ENCODE measurements at regions not wholly inside any gene's neighbourhood (a gene's known extent, or its start where the extent isn't known, plus 50 kb on each side); places are given as distances from the start of the nearest gene placed in this dataset.

DNA sequence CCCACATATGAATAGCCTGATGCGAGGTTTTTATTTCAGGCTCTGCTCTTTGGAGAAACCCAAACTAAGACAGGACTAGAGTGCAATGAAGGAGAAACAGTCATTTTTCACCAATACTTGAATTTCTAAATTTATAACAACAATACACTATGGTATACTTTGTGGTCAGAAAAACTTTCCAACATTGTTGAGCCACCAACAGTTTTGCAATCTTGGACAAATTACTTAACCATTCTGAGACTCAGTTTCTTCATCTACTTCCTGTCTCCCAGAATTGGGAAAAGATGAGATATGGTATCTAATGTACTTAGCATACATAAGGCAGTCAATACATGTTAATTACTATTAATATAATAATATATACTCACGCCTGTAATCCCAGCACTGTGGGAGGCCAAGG lies 519.8 kb upstream of the PLXNA2 start:
- Mint-ChIP-seq H3K9me3 (peaks cover 52% of the 10 kb centered on the region), H3K4me3 (no peak overlapping the region), H3K4me1 (ENCODE audit: low read depth) (no peaks in the 10 kb centered on the region), H3K27ac (no peak overlapping the region), H3K36me3 (ENCODE audit: low read depth) (no peaks in the 10 kb centered on the region), H3K27me3 (ENCODE audit: insufficient read depth) (no peaks in the 10 kb centered on the region)
- TF ChIP-seq, protein P1, sequence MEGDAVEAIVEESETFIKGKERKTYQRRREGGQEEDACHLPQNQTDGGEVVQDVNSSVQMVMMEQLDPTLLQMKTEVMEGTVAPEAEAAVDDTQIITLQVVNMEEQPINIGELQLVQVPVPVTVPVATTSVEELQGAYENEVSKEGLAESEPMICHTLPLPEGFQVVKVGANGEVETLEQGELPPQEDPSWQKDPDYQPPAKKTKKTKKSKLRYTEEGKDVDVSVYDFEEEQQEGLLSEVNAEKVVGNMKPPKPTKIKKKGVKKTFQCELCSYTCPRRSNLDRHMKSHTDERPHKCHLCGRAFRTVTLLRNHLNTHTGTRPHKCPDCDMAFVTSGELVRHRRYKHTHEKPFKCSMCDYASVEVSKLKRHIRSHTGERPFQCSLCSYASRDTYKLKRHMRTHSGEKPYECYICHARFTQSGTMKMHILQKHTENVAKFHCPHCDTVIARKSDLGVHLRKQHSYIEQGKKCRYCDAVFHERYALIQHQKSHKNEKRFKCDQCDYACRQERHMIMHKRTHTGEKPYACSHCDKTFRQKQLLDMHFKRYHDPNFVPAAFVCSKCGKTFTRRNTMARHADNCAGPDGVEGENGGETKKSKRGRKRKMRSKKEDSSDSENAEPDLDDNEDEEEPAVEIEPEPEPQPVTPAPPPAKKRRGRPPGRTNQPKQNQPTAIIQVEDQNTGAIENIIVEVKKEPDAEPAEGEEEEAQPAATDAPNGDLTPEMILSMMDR (IDR thresholded peaks at IDR 0.05): no peak
- no peak for DNase-seq

DNA sequence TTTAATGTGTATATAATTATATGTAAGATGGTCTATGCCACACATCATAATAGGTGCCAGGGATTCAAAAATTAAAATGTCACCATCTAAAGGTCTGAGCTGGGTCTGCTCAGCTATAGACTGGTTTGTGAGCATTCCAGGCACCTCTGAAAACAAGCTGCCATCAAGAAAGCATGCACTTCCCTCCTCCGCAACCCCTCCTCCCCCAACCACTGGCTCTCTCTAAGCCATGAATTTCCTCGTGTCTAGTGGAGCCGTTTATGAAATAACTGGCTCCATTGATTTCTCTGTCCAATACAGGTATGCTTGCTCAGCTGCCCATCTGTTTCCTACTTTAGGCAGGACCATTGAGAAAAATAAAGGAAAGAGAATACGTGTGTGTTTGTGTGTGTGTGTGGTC lies 522.6 kb upstream of the PLXNA2 start:
- Mint-ChIP-seq H3K9me3 (peaks cover 43% of the 10 kb centered on the region), H3K27me3 (ENCODE audit: insufficient read depth) (no peaks in the 10 kb centered on the region), H3K4me3 (no peak overlapping the region), H3K27ac (no peak overlapping the region), H3K4me1 (ENCODE audit: low read depth) (no peaks in the 10 kb centered on the region), H3K36me3 (ENCODE audit: low read depth) (no peaks in the 10 kb centered on the region)
- TF ChIP-seq, protein P1 (IDR thresholded peaks at IDR 0.05): no peak
- DNase-seq: no peak

DNA sequence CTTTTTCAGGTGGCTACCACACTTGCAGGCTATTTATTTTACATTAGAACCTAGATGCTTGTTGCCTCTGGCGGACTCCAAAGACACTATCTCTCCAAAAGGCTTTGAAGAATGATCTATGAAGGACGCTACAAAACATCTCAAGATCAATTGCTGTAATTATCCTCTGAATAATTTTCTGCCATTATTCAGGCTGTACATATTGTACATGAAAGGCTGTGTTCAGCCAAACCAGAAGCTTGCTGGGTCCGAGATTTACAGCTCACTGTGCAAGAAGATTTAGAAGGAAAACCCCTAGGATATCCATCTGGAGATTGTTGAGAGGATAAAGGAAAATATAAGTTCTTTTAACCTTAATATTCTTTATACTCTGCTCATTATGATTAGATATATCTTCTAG lies 523.6 kb upstream of the PLXNA2 start:
- Mint-ChIP-seq H3K9me3 (peaks cover 43% of the 10 kb centered on the region), H3K4me3 (no peak overlapping the region), H3K27ac (no peak overlapping the region), H3K36me3 (ENCODE audit: low read depth) (no peaks in the 10 kb centered on the region), H3K4me1 (ENCODE audit: low read depth) (no peaks in the 10 kb centered on the region), H3K27me3 (ENCODE audit: insufficient read depth) (no peaks in the 10 kb centered on the region)
- DNase-seq: no peak
- TF ChIP-seq, protein P1 (IDR thresholded peaks at IDR 0.05): no peak

DNA sequence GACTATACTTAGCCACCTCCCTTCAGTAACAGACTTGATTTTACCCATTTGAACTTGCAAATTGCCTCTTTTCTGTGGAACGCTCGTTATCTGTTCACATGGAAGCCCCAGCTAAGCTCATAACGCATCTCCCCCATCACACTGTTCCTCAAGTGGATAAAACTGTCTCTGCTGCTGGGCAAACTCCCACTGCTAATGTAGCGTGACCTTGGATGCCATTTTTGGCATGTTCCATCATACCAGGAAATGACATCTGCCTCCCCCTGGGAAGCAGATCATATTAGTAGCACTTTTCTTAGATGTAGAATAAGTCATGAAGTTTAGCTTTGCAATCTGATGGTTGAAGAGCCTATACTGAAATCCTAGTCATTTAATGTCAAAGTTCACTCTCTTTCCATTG lies 528.7 kb upstream of the PLXNA2 start:
- Mint-ChIP-seq H3K9me3 (peaks cover 20% of the 10 kb centered on the region), H3K4me1 (ENCODE audit: low read depth) (no peaks in the 10 kb centered on the region), H3K27ac (no peak overlapping the region), H3K4me3 (no peak overlapping the region), H3K27me3 (ENCODE audit: insufficient read depth) (no peaks in the 10 kb centered on the region), H3K36me3 (ENCODE audit: low read depth) (no peaks in the 10 kb centered on the region)
- TF ChIP-seq, protein P1 (IDR thresholded peaks at IDR 0.05): no peak
- DNase-seq: no peak

DNA sequence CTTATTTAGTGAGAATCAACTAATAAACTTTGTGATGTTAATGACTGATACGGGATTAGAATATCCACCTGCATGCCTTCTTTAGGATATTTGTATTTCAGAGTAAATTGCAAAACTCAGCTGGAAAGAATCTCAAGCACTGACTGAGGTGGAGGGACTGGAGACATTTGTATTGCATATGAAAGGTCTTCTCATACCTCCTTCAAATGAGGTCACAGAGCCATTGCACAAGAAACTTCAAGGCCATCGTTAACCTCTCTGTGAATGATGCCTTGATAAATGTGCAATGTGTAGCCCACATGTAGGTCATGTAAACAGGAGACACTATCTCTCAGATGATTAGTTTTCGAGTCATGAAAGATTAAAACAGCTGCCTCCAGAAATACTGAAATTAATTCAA lies 531.7 kb upstream of the PLXNA2 start:
- peaks cover 13% of the 10 kb centered on the region for H3K9me3 Mint-ChIP-seq
- no peaks in the 10 kb centered on the region for H3K27me3 Mint-ChIP-seq (ENCODE audit: insufficient read depth)
- H3K27ac Mint-ChIP-seq: no peak overlapping the region
- no peak overlapping the region for H3K4me3 Mint-ChIP-seq
- TF ChIP-seq, protein P1 (IDR thresholded peaks at IDR 0.05): no peak
- no peaks in the 10 kb centered on the region for H3K36me3 Mint-ChIP-seq (ENCODE audit: low read depth)
- no peak for DNase-seq
- H3K4me1 Mint-ChIP-seq (ENCODE audit: low read depth): no peaks in the 10 kb centered on the region

DNA sequence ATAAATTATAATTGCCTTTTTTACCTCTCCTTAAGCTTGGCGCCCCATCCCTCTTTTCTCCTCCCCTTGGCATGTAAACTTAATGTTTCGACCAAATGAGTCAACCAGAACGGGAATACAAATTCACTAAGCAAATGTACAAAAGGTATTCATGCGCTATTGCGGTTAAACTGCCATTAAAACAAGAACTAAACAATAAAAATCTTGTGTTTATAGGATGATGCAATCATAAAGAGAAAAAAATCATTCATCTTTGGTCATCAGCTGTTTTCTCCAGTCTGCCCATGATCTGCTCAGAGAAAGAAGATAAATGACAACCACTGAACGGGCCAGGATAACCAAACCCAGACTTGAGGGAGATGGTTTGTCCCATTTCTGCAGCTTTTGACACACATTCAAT lies 534.2 kb upstream of the PLXNA2 start:
- Mint-ChIP-seq H3K4me3 (no peak overlapping the region), H3K4me1 (ENCODE audit: low read depth) (no peaks in the 10 kb centered on the region)
- DNase-seq: no peak

More for the DNA sequence above, 534.2 kb upstream of the PLXNA2 start:
- H3K36me3 Mint-ChIP-seq (ENCODE audit: low read depth): no peaks in the 10 kb centered on the region
- TF ChIP-seq, protein P1 (IDR thresholded peaks at IDR 0.05): no peak
- H3K27me3 Mint-ChIP-seq (ENCODE audit: insufficient read depth): no peaks in the 10 kb centered on the region
- peaks cover 9% of the 10 kb centered on the region for H3K9me3 Mint-ChIP-seq
- no peak overlapping the region for H3K27ac Mint-ChIP-seq

Data from HFFc6 (cell line).